IPS-NIHi11 (cell line): ENCODE measurements at regions not wholly inside any gene's neighbourhood (a gene's known extent, or its start where the extent isn't known, plus 50 kb on each side); places are given as distances from the start of the nearest gene placed in this dataset.

Experiments used
- DNase-seq: peaks from one replicate; pipeline ENCODE4 v3.0.0; 2012; ENCODE audit warnings: mixed read lengths, low spot score

DNA sequence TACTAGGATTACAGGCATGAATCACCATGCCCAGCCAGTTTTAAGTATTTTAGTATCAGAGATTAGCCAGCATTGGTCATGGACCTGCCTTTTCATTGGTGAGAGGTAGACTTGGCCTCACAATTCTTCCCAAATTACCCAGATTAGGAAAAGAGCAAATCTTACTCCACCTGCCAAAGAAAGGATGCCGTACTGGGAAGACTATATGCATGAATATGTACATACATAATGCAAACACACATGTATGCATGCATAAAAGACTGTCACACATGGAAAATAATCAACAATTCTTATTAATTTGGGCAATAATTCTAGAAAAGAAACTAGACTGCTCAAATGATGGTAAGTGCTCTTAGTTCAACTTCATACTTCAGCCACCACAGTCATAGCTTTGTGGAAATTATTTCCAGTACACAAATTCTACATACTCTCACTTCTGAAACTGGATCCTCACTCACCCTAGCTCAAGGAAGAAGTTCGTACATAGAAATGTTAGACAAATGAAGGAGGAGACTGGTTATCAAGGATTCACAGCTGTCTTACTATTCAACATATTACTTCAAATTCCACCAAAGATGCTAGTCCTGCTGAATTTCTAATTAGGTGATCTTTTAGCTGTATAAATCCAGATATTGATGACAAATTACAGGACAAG is 73.7 kb downstream of the MINAR2 start:
- DNase-seq, result no peak

DNA sequence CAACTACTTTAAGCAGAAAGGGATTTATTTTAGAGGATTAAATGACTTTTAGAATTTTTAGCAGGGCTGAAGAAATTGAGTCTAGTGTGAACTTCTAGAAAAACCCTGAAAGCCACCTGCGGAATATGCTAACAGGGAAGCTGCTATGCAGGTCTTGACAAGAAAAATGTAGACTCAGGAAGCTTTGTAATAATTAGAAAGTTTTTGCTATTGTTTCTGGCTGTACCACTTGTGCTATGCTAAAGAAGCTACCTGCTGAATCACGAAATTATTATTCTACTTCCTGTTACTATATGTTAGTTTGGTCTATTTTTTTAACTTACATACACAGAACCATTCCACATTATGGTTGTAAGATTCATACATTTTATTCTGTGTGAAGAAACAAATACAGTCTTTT is 74.0 kb upstream of the CHSY3 start:
- DNase-seq, result no peak

DNA sequence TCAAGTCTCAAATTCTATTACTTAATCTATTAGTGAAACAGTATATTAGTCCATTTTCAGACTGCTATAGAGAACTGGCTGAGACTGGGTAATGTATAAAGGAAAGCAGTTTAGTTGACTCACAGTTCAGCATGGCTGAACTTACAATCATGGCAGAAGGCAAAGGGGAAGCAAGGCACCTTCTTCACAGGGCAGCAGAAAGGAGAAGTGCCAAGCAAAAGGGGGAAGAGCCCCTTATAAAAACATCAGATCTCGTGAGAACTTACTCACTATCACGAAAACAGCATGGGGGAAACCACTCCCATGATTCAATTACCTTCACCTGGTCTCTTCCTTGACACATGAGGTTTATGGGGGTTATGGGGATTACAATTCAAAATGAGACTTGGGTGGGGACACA is 67.9 kb upstream of the CHSY3 start:
- no peak for DNase-seq

DNA sequence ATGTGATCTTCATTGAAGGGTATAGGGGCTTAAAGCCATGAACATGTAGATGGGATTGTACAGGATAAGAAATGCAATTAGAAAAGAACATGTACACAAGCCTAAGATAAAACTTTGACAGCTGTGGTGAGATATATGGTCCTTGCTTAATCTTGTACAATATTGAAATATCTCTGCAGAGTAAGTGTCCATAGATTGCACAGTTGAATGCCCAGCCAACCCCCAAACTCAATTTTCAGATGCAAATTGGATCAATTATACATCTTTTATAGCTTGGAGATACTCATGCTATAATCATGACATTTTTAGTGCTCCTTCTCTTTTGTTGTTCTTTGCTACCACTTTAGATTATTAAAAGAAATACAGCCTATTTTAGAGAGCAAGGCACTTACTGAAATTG is 59.5 kb upstream of the CHSY3 start:
- DNase-seq, result no peak

DNA sequence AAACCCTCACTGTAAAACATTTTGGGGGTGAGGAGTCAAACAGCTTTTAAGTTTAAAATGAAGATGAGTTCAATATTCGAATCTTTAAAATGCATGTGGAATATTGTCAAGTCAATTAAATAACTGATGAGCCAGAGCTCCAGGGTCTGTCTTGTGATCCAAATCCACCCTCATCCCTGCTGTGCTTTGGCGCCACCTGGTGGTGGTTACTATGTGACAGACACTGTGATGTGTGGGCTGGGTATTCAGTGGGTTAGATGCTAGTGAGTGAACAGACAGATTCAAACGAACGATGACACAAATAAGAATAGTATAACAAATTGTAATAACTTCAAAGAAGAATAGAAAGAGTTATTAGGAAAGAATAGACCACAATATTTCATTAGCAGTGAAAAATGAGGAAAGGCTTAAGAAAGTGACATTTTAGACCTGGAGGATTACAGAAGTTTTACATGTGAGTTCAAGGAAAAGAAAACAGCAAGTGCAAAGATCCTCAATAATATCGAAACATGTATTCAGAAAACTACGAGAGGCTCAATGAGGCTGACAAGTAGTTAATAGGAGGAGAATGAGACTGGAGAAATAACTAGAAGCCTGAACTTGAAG is 51.4 kb upstream of the CHSY3 start:
- DNase-seq, result peak; percentile 76

DNA sequence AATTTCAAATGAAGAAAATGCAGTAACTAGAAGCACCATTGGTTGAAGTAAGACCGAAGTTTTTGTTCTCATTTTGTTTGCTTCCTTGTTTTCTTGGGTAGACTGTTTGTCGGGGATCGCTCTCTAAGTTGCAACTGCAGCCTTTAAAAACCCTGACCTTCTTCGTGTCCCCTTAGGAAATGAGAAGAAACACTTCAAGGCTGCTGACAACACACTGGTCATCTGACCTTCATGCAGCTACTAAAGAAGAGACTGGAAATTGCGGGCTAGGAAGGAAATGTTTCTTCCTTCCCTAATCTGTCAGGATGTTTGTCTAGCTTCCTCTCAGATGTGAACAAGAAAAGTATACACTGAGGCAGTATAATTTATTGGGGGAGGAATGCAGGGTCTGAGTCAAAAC is 50.7 kb upstream of the CHSY3 start:
- DNase-seq, result no peak
